SK-N-SH (cell line): ENCODE measurements at regions not wholly inside any gene's neighbourhood (a gene's known extent, or its start where the extent isn't known, plus 50 kb on each side); places are given as distances from the start of the nearest gene placed in this dataset.

Experiments used
- CTCF ChIA-PET: fragments of 300-600, 350-600 bp; formaldehyde crosslinking; extraction: SDS; loops from one replicate; lab custom pipeline; 2021; lab: Yijun Ruan, JAX
- POLR2A ChIA-PET: fragments of 350-600 bp; sonication (Branson Sonifier 250); formaldehyde crosslinking; extraction: SDS; loops from one replicate; lab custom pipeline; 2020; ENCODE audit warnings: antibody characterized with exemption, inconsistent platforms; lab: Yijun Ruan, JAX
- DNase-seq: peaks from one replicate; pipeline ENCODE4 v3.0.0; 2012
- H2AFZ ChIP-seq: fragments of 200-600 bp; sonication (generic); 2 replicates; pipeline ENCODE4 v1.8.1; 2016; ENCODE audit warnings: antibody characterized with exemption, mild to moderate bottlenecking, low read depth
- H3F3A ChIP-seq: fragments of 200-600 bp; sonication (generic); replicated peaks from 2 replicates; pipeline ENCODE3; 2016; ENCODE audit warnings: antibody characterized with exemption, mild to moderate bottlenecking; ENCODE audit not compliant: insufficient read depth
- H3K27ac ChIP-seq, 2 experiments: fragments of 200-500 bp in 1 of 2; fragments of 200-600 bp in 1 of 2; sonication (Bioruptor generic) in 1 of 2; sonication (generic), shearing (Covaris generic) in 1 of 2; 2 replicates each; pipeline versions ENCODE4 v1.5.1 to v1.6.1; 2014 to 2016; ENCODE audit warnings: low read depth in 2 of 2, inconsistent platforms in 1 of 2, low read length in 1 of 2, mild to moderate bottlenecking in 1 of 2, mixed read lengths in 1 of 2
- H3K27me3 ChIP-seq: fragments of 200-600 bp; sonication (generic), shearing (Covaris generic); 2 replicates; pipeline ENCODE4 v1.6.1; 2016; ENCODE audit warnings: mixed run types; ENCODE audit not compliant: insufficient read depth
- H3K36me3 ChIP-seq, 2 experiments: fragments of 200-500 bp in 1 of 2; fragments of 200-600 bp in 1 of 2; sonication (Bioruptor generic) in 1 of 2; sonication (generic) in 1 of 2; replicated peaks in 1 of 2; 2 replicates each; pipeline versions ENCODE3 to v1.5.1; 2014 to 2016; ENCODE audit warnings: low read length in 1 of 2, mild to moderate bottlenecking in 1 of 2; ENCODE audit not compliant: insufficient read depth in 2 of 2, control insufficient read depth in 1 of 2
- H3K4me1 ChIP-seq, 2 experiments: fragments of 200-500 bp in 1 of 2; fragments of 200-600 bp in 1 of 2; sonication (Bioruptor generic) in 1 of 2; sonication (generic), shearing (Covaris generic) in 1 of 2; 2 replicates each; pipeline versions ENCODE4 v1.5.1 to v1.6.1; 2014 to 2016; ENCODE audit warnings: low read depth in 1 of 2, low read length in 1 of 2, mixed run types in 1 of 2; ENCODE audit not compliant: insufficient read depth in 2 of 2, control insufficient read depth in 1 of 2
- H3K4me2 ChIP-seq: fragments of 200-600 bp; sonication (generic), shearing (Covaris generic); 2 replicates; pipeline ENCODE4 v1.6.1; 2017; ENCODE audit warnings: mixed run types
- H3K4me3 ChIP-seq, 2 experiments: fragments of 200-500 bp in 1 of 2; fragments of 200-600 bp in 1 of 2; sonication (Bioruptor generic) in 1 of 2; sonication (generic), shearing (Covaris generic) in 1 of 2; 2 replicates each; pipeline versions ENCODE4 v1.5.1 to v1.8.1; 2014 to 2016; ENCODE audit warnings: low read depth in 2 of 2, inconsistent platforms in 1 of 2, low read length in 1 of 2, mild to moderate bottlenecking in 1 of 2, mixed read lengths in 1 of 2, moderate library complexity in 1 of 2
- H3K79me2 ChIP-seq: fragments of 200-600 bp; sonication (generic); 2 replicates; pipeline ENCODE4 v1.8.1; 2017; ENCODE audit warnings: mild to moderate bottlenecking; ENCODE audit not compliant: insufficient read depth
- H3K9ac ChIP-seq: fragments of 200-600 bp; sonication (generic); 2 replicates; pipeline ENCODE4 v1.6.1; 2017; ENCODE audit warnings: mixed run types
- H3K9me2 ChIP-seq: fragments of 200-600 bp; sonication (generic); 2 replicates; pipeline ENCODE4 v1.6.1; 2017; ENCODE audit warnings: mixed run types
- H3K9me3 ChIP-seq: fragments of 200-600 bp; sonication (generic); 2 replicates; pipeline ENCODE4 v1.6.1; 2017; ENCODE audit warnings: mixed run types, mild to moderate bottlenecking, moderate library complexity
- H4K20me1 ChIP-seq: fragments of 200-600 bp; sonication (generic); 2 replicates; pipeline ENCODE4 v1.6.1; 2017; ENCODE audit warnings: mild to moderate bottlenecking, mixed run types; ENCODE audit not compliant: insufficient read depth
- CHD2 ChIP-seq: fragments of 150-350 bp; IDR thresholded peaks from 2 replicates; pipeline ENCODE4 v1.6.1; 2018; ENCODE audit warnings: low read length; ENCODE audit not compliant: partially characterized antibody
- ELF1 ChIP-seq: IDR thresholded peaks from 2 replicates; pipeline ENCODE4 v1.4.0; 2012
- FOXJ3 ChIP-seq: sonication (generic); formaldehyde crosslinking; IDR thresholded peaks from 2 replicates; pipeline ENCODE4 v1.5.1; 2020; ENCODE audit warnings: mild to moderate bottlenecking, missing genetic modification reagents
- GABPA ChIP-seq: IDR thresholded peaks from 2 replicates; pipeline ENCODE4 v1.4.0; 2012; ENCODE audit warnings: low read depth, mild to moderate bottlenecking
- GATA2 ChIP-seq: sonication (generic); formaldehyde crosslinking; IDR thresholded peaks from 2 replicates; pipeline ENCODE4 v1.5.0; 2020; ENCODE audit warnings: mild to moderate bottlenecking, missing genetic modification reagents
- MEF2A ChIP-seq: IDR thresholded peaks from 2 replicates; pipeline ENCODE4 v1.4.0; 2012; ENCODE audit warnings: low read depth, borderline replicate concordance
- NFIC ChIP-seq: IDR thresholded peaks from 2 replicates; pipeline ENCODE4 v1.4.0; 2012; ENCODE audit warnings: borderline replicate concordance
- POLR2AphosphoS5 ChIP-seq: IDR thresholded peaks from 2 replicates; pipeline ENCODE4 v1.6.1; 2012; ENCODE audit warnings: low read depth, low read length
- RCOR1 ChIP-seq: fragments of 150-350 bp; IDR thresholded peaks from 2 replicates; pipeline ENCODE4 v1.6.1; 2017; ENCODE audit warnings: antibody characterized with exemption, low read length
- RXRA ChIP-seq: IDR thresholded peaks from 2 replicates; pipeline ENCODE4 v1.4.0; 2012; ENCODE audit warnings: low read depth, mild to moderate bottlenecking, borderline replicate concordance
- TAF1 ChIP-seq: IDR thresholded peaks from 2 replicates; pipeline ENCODE4 v1.6.1; 2012; ENCODE audit warnings: low read depth, mild to moderate bottlenecking, low read length, moderate library complexity, borderline replicate concordance
- WGBS: methylation state at CpG from one replicate; pipeline ENCODE4 v1.1.6; 2017; ENCODE audit warnings: low lambda C conversion rate; 5-methylcytosine and 5-hydroxymethylcytosine counted together
- TF ChIP-seq, protein P1 (sequence below): IDR thresholded peaks from 2 replicates; pipeline ENCODE4 v1.6.1; 2012; ENCODE audit warnings: mild to moderate bottlenecking, low read depth, low read length, moderate library complexity
- TF ChIP-seq, protein P2 (sequence below): IDR thresholded peaks from 2 replicates; pipeline ENCODE4 v1.4.0; 2012; ENCODE audit warnings: low read depth
- TF ChIP-seq, protein P3 (sequence below): fragments of 200-600 bp; sonication (generic); IDR thresholded peaks from 2 replicates; pipeline ENCODE4 v1.6.1; 2017; ENCODE audit warnings: antibody characterized with exemption, mild to moderate bottlenecking, moderate library complexity
- TF ChIP-seq, protein P4 (sequence below): IDR thresholded peaks from 2 replicates; pipeline ENCODE4 v1.4.0; 2012; ENCODE audit warnings: low read depth, borderline replicate concordance
- TF ChIP-seq, protein P5 (sequence below): IDR thresholded peaks from 2 replicates; pipeline ENCODE4; 2012

DNA sequence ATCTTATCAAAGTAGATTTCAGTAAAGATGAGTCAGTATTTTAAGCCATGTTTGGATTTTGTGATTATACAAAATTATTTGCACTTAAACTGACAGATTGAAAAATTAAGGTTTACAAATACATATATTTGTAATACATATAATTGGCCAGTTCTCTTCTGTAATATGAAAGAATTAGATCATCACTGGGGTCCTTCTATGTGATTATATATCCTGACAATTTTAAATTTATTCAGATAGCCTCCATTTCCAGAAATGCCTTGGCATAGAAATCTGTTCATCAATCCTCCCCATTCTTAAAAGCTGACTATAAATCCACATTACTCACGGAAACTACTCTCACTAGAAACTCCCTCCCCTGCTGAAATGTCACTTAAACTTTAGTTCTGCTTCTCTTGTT lies 280.4 kb upstream of the ANXA10 start (continued):
- TF ChIP-seq, protein P1, sequence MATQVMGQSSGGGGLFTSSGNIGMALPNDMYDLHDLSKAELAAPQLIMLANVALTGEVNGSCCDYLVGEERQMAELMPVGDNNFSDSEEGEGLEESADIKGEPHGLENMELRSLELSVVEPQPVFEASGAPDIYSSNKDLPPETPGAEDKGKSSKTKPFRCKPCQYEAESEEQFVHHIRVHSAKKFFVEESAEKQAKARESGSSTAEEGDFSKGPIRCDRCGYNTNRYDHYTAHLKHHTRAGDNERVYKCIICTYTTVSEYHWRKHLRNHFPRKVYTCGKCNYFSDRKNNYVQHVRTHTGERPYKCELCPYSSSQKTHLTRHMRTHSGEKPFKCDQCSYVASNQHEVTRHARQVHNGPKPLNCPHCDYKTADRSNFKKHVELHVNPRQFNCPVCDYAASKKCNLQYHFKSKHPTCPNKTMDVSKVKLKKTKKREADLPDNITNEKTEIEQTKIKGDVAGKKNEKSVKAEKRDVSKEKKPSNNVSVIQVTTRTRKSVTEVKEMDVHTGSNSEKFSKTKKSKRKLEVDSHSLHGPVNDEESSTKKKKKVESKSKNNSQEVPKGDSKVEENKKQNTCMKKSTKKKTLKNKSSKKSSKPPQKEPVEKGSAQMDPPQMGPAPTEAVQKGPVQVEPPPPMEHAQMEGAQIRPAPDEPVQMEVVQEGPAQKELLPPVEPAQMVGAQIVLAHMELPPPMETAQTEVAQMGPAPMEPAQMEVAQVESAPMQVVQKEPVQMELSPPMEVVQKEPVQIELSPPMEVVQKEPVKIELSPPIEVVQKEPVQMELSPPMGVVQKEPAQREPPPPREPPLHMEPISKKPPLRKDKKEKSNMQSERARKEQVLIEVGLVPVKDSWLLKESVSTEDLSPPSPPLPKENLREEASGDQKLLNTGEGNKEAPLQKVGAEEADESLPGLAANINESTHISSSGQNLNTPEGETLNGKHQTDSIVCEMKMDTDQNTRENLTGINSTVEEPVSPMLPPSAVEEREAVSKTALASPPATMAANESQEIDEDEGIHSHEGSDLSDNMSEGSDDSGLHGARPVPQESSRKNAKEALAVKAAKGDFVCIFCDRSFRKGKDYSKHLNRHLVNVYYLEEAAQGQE, result no peak
- no peak for TF ChIP-seq CHD2
- TF ChIP-seq ELF1, result no peak
- TF ChIP-seq FOXJ3 (CRISPR knock-in tag), result no peak
- TF ChIP-seq, protein P2, sequence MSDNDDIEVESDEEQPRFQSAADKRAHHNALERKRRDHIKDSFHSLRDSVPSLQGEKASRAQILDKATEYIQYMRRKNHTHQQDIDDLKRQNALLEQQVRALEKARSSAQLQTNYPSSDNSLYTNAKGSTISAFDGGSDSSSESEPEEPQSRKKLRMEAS, result no peak
- no peak for TF ChIP-seq MEF2A
- TF ChIP-seq, protein P3, sequence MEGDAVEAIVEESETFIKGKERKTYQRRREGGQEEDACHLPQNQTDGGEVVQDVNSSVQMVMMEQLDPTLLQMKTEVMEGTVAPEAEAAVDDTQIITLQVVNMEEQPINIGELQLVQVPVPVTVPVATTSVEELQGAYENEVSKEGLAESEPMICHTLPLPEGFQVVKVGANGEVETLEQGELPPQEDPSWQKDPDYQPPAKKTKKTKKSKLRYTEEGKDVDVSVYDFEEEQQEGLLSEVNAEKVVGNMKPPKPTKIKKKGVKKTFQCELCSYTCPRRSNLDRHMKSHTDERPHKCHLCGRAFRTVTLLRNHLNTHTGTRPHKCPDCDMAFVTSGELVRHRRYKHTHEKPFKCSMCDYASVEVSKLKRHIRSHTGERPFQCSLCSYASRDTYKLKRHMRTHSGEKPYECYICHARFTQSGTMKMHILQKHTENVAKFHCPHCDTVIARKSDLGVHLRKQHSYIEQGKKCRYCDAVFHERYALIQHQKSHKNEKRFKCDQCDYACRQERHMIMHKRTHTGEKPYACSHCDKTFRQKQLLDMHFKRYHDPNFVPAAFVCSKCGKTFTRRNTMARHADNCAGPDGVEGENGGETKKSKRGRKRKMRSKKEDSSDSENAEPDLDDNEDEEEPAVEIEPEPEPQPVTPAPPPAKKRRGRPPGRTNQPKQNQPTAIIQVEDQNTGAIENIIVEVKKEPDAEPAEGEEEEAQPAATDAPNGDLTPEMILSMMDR, result no peak
- TF ChIP-seq NFIC, result no peak
- TF ChIP-seq, all 33 proteins: peak for 0

DNA sequence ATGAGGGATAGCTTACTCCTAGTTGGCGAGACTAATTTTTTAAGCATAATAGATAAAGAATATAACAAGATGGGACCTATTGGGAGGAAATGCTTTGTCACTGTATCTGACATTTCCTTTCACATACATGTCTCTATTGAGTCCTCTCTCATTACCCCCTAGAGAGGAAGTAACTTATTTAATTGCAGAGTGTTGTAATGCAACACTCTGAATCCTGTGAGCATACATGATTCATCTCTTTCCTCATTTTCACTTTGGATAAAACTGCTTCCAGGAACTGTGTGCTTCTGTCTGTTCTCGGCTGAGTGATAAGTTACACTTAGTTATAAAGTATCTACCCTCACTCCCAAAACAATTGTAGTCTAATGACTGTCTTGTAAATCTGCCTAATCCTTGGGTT lies 266.1 kb upstream of the ANXA10 start:
- H3F3A ChIP-seq, result no peaks in the 10 kb centered on the region
- H3K36me3 ChIP-seq, result no peaks in the 10 kb centered on the region
- no peaks in the 10 kb centered on the region for H3K27me3 ChIP-seq
- POLR2A ChIA-PET, result no interaction called here
- DNase-seq, result no peak
- H3K27ac ChIP-seq, result no peak overlapping the region
- TF ChIP-seq GABPA (no peak), TAF1 (no peak)
- H3K9me3 ChIP-seq, result no peaks in the 10 kb centered on the region
- H4K20me1 ChIP-seq, result no peaks in the 10 kb centered on the region
- no peaks in the 10 kb centered on the region for H3K79me2 ChIP-seq
- 15% methylated on average over 2 of the region's 2 CpGs for WGBS
- no peak overlapping the region for H3K9ac ChIP-seq
- no peak overlapping the region for H3K4me2 ChIP-seq
- no peak overlapping the region for H2AFZ ChIP-seq
- H3K4me1 ChIP-seq, result no peaks in the 10 kb centered on the region; a peak in 1 of 4 replicates
- no peaks in the 10 kb centered on the region for H3K9me2 ChIP-seq
- H3K4me3 ChIP-seq, result no peak overlapping the region
- CTCF ChIA-PET, result no interaction called here

DNA sequence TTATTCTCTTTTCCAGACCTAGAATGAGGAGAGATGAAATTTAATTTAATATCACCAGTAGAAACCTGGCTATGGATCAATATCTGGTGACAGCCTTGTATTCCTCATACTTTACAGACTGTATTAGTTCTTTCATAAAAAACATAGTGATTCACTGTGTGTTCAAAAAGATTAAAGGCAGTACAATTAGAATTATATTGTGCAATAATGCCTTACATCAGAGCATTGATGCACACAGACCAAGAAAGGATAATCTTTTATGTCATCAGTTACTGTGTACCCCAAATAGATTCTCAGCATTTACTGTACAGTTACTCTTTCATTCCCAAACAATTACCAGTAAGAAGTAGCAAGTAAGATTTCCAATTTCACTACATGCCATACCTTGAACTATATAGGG lies 260.5 kb upstream of the ANXA10 start:
- Histone ChIP-seq H3K9me3 (no peaks in the 10 kb centered on the region), H4K20me1 (no peaks in the 10 kb centered on the region), H3K79me2 (no peaks in the 10 kb centered on the region), H3F3A (no peaks in the 10 kb centered on the region), H3K4me2 (no peak overlapping the region), H3K4me3 (no peak overlapping the region), H3K36me3 (no peaks in the 10 kb centered on the region), H3K4me1 (no peaks in the 10 kb centered on the region), H2AFZ (no peak overlapping the region), H3K27ac (no peak overlapping the region)
- DNase-seq, result no peak
- CTCF ChIA-PET, result no interaction called here
- POLR2A ChIA-PET, result no interaction called here
- TF ChIP-seq MEF2A (no peak), TAF1 (no peak), CHD2 (no peak), RXRA (no peak), NFIC (no peak), GATA2 (CRISPR knock-in tag) (no peak), POLR2AphosphoS5 (no peak), FOXJ3 (CRISPR knock-in tag) (no peak), RCOR1 (no peak), GABPA (no peak), ELF1 (no peak)
- TF ChIP-seq, protein P4, sequence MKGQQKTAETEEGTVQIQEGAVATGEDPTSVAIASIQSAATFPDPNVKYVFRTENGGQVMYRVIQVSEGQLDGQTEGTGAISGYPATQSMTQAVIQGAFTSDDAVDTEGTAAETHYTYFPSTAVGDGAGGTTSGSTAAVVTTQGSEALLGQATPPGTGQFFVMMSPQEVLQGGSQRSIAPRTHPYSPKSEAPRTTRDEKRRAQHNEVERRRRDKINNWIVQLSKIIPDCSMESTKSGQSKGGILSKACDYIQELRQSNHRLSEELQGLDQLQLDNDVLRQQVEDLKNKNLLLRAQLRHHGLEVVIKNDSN, result no peak
- TF ChIP-seq, protein P5, sequence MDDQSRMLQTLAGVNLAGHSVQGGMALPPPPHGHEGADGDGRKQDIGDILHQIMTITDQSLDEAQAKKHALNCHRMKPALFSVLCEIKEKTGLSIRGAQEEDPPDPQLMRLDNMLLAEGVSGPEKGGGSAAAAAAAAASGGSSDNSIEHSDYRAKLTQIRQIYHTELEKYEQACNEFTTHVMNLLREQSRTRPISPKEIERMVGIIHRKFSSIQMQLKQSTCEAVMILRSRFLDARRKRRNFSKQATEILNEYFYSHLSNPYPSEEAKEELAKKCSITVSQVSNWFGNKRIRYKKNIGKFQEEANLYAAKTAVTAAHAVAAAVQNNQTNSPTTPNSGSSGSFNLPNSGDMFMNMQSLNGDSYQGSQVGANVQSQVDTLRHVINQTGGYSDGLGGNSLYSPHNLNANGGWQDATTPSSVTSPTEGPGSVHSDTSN, result no peak
- TF ChIP-seq, all 33 proteins: peak for 0
- H3K9me2 ChIP-seq, result no peaks in the 10 kb centered on the region
- H3K9ac ChIP-seq, result no peak overlapping the region
- H3K27me3 ChIP-seq, result no peaks in the 10 kb centered on the region
